Erythroblast (primary cell): ENCODE measurements at regions not wholly inside any gene's neighbourhood (a gene's known extent, or its start where the extent isn't known, plus 50 kb on each side); places are given as distances from the start of the nearest gene placed in this dataset.

ENCODE experiments used
- DNase-seq, 2 experiments: peaks; one replicate each; lab custom pipeline; 2025; lab: John Stamatoyannopoulos, UW
- GATA1 ChIP-seq: IDR thresholded peaks from 2 replicates; pipeline ENCODE4 v1.6.1; 2011; ENCODE audit warnings: low read depth, mild to moderate bottlenecking, control low read depth, low read length, moderate library complexity
- POLR2A ChIP-seq: IDR thresholded peaks from 2 replicates; pipeline ENCODE4 v1.6.1; 2011; ENCODE audit warnings: mild to moderate bottlenecking, low read length

- DNase-seq = no peak
- TF ChIP-seq POLR2A (no peak), GATA1 (no peak)
These were observed 68.8 kb upstream of the ATP2B2 start for GRCh38 chr3:10574101-10574620.

DNA sequence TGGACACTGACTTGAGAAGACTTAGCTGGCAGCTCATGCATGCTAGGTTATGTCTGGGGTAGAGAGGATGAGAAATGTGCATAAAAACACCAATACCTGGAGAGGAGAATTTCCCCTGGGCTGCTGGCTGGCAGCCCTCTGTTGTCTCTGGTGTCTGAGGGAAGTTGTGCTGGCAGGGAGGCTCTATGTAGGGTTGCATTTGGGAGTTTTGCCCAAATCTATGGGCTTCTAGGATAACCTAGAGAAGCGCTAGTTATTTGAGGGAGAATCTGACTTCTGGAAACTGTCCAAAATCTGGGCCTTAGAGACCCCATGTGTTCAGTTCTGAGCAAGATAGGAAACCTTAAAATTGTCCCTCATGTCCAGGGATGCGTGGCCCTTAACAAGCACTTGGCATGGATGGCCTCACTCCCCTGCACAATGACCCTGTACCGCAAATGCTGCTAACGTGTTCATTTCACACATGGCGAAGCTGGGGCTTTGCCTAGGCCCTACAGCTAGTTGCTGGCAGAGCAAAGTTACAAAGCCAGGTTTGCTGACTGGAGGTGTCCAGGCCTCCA, 70.3 kb upstream of the ATP2B2 start:
- TF ChIP-seq POLR2A (no peak), GATA1 (no peak)
- no peak for DNase-seq

DNA sequence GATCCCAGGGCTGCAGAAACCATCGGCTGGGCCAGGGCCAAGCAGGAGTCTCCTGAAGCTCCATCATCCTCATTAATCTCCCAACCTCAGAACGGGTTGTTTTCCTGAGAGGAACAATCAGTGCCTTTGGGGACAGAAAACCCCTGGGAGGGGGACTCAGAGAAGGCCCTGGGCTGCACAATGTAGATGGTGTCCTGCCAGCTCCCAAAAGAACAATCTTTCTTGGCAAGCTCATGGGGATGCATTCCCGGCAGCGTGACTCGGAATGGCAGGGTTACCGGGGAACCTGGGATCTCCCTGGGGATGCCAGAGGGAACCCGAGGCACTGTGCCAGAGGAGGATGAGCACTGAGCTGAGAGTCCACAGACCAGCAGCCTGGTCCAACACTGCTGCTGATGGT, 72.1 kb upstream of the ATP2B2 start:
- TF ChIP-seq GATA1 = no peak
- TF ChIP-seq POLR2A = no peak
- no peak for DNase-seq

DNA sequence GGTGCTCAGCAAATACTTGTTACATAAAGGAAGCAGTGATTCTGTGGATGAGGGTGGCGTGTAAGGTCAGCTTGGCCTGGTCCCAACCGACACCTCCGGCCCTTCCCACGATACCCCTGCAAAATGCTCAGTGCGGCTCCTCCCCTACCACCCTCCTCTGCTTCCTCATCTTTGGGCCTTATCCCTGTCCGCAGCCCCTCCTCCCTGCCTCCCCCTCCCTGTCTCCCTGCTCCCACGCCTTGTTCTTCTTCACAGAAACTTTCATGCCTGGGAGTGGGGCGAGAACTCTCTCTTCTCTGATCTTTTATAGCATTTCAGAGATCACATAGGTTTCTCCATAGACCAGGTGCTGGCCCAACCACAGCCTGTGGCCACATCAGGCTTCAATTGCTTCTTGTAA, 75.0 kb upstream of the ATP2B2 start:
- no peak for DNase-seq
- TF ChIP-seq POLR2A (no peak), GATA1 (no peak)

- TF ChIP-seq POLR2A = no peak
- no peak for TF ChIP-seq GATA1
- no peak for DNase-seq
These were observed 75.9 kb upstream of the ATP2B2 start for GRCh38 chr3:10581251-10581650.

DNA sequence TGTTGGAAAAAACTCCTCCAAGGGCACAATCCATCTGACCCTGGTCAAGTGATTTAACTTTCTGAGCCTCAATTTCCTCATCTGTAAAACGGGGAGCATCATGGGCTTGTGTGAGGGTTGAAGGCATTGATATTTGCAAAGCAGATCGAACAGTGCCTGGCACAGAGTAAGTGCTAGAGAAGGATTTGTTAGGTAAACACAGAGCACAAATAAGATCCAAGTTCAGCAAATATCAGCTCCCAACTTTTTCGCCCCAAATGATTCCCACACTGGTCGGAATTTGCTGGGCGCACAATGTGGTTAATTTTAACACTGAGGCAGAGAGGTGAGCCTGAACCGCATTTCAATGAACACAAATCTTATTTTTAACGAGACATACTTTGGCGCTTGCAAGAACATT, 76.3 kb upstream of the ATP2B2 start:
- no peak for TF ChIP-seq GATA1
- TF ChIP-seq POLR2A = no peak

GRCh38 chr3:10582733-10583132, 77.3 kb upstream of the ATP2B2 start:
- TF ChIP-seq GATA1 = no peak
- no peak for TF ChIP-seq POLR2A

More for the DNA sequence above, 76.3 kb upstream of the ATP2B2 start:
- DNase-seq = no peak

DNA sequence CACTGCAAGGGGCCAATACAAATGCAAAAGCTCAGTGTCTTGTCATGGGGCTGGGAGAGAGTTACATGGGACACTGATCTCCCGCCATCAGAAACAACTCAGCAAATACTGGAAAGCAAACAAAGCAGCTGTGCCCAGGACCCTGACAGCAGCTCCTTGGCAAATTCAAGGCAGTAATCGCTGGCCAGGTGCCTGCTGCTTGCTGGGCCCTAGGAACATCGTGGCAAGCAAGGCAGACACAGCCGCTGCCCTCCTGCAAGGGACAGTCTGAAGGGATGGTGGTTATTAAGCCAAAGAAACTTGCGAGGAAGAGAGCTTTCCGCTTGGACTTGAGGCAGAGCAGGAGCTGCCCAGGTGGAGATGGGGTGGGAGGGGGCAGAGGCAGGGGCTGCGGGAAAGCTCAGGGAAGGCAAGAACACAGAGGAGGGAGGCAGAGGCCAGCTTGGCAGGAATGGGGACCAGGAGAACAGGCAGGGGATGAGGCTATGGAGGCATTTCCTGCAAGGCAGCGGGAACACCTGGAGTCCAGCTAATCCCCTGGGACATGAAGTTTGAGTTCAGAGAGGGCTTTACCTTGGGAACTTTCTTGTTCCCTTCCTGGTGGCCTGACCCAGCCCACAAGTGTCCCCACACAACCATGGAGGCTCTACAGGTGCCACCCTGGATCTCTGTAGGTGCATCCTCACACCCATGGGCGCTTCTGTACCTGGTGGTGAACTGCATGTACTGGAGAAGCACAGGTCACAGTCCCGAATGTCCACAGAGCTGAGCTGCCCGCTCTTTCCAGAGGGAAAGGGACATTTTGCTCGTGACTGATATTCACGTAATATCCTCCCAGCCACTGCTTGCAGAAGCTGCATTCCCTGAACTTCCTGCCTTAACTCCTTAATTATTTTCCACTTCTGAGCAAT, 78.7 kb upstream of the ATP2B2 start:
- no peak for DNase-seq
- TF ChIP-seq POLR2A (no peak), GATA1 (no peak)

More at GRCh38 chr3:10582733-10583132, 77.3 kb upstream of the ATP2B2 start:
- DNase-seq = no peak

DNA sequence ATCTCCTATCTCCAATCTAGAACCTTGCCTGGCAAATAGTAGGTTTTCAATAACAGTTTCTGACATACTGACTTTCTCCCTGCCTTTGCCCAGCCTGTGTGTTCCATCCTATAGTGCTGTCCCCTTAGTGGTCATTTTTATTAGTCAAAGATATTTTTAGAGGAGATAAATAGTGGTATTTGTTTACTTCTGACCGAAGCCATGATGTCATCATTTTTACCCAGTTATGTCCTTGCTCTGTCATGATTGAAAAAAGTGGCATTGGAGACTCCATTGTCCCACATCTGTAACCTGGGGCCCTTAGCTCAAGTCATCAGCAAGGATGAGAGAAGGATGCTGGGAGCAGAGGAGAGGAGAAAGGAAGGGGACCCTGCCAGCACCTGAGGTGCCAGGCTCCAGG, 80.6 kb upstream of the ATP2B2 start:
- TF ChIP-seq GATA1 (no peak), POLR2A (no peak)

GRCh38 chr3:10594915-10595314, 89.5 kb upstream of the ATP2B2 start:
- no peak for TF ChIP-seq POLR2A
- peak; percentile 66 to 67 for DNase-seq

More for the DNA sequence above, 80.6 kb upstream of the ATP2B2 start:
- DNase-seq = no peak

- no peak for TF ChIP-seq GATA1
- no peak for TF ChIP-seq POLR2A
- DNase-seq = no peak
These were observed 91.5 kb upstream of the ATP2B2 start for GRCh38 chr3:10596746-10597448.

DNA sequence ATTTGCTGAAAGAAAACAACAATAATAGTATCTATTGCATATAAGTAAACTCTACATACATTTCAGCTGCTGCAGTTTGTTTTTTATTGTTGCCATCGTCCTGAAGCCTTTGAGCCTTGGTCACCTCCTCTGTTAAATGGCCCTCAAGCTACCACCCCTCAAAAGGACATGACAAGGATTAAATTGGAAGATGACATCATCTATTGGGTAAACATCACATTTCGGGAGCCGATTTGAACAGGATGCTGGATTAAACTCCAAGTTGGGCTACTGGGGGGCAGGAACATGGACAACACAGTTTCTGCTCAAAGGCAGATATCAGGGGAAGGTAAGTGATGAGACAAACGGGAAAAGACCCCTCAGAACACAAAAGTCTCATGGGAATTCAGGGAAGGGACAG, 92.3 kb upstream of the ATP2B2 start:
- no peak for DNase-seq
- TF ChIP-seq POLR2A (no peak), GATA1 (no peak)

- TF ChIP-seq POLR2A (no peak), GATA1 (no peak)
- no peak for DNase-seq
These were observed 93.6 kb upstream of the ATP2B2 start for GRCh38 chr3:10599017-10599416.

- DNase-seq = no peak
- TF ChIP-seq POLR2A = no peak
These were observed 94.1 kb upstream of the ATP2B2 start for GRCh38 chr3:10599444-10599843.
